ENCODE measurements at regions not wholly inside any gene's neighbourhood (a gene's known extent, or its start where the extent isn't known, plus 50 kb on each side); places are given as distances from the start of the nearest gene placed in this dataset.
"Not testable (repeated sequence)": the region's sequence is repeated elsewhere in the genome, so short reads cannot be mapped to it uniquely, and the experiment has no call there.

GRCh38 chr1:76687307-76688175, 179.7 kb upstream of the ST6GALNAC5 start:
- no peak for DNase-seq

- DNase-seq = no peak
Measured at GRCh38 chr1:76690766-76691165, 176.5 kb upstream of the ST6GALNAC5 start.

- no peak for DNase-seq
Measured at GRCh38 chr1:76695535-76695934, 171.7 kb upstream of the ST6GALNAC5 start.

GRCh38 chr1:76697361-76697760, 169.9 kb upstream of the ST6GALNAC5 start:
- DNase-seq = no peak

- not testable (repeated sequence) for DNase-seq
Measured at GRCh38 chr1:76699646-76700045, 167.6 kb upstream of the ST6GALNAC5 start.

- DNase-seq = not testable (repeated sequence)
Measured at GRCh38 chr1:76700200-76700599, 167.1 kb upstream of the ST6GALNAC5 start.

- DNase-seq = no peak
Measured at GRCh38 chr1:76705560-76705959, 161.7 kb upstream of the ST6GALNAC5 start.

GRCh38 chr1:76713535-76713934, 153.7 kb upstream of the ST6GALNAC5 start:
- DNase-seq = peak; percentile 23

- DNase-seq = no peak
Measured at GRCh38 chr1:76715474-76715873, 151.8 kb upstream of the ST6GALNAC5 start.

- no peak for DNase-seq
Measured at GRCh38 chr1:76723949-76724348, 143.3 kb upstream of the ST6GALNAC5 start.

GRCh38 chr1:76724816-76725215, 142.5 kb upstream of the ST6GALNAC5 start:
- no peak for DNase-seq

- no peak for DNase-seq
Measured at GRCh38 chr1:76725864-76726619, 141.2 kb upstream of the ST6GALNAC5 start.

- no peak for DNase-seq
Measured at GRCh38 chr1:76727520-76727919, 139.8 kb upstream of the ST6GALNAC5 start.

- DNase-seq = no peak
Measured at GRCh38 chr1:76729142-76729541, 138.1 kb upstream of the ST6GALNAC5 start.

GRCh38 chr1:76730027-76730426, 137.3 kb upstream of the ST6GALNAC5 start:
- no peak for DNase-seq

GRCh38 chr1:76738355-76738754, 128.9 kb upstream of the ST6GALNAC5 start:
- not testable (repeated sequence) for DNase-seq

GRCh38 chr1:76740956-76741355, 126.3 kb upstream of the ST6GALNAC5 start:
- DNase-seq = not testable (repeated sequence)

- no peak for DNase-seq
Measured at GRCh38 chr1:76744989-76745388, 122.3 kb upstream of the ST6GALNAC5 start.

GRCh38 chr1:76746206-76746605, 121.1 kb upstream of the ST6GALNAC5 start:
- DNase-seq = no peak

- no peak for DNase-seq
Measured at GRCh38 chr1:76754730-76755129, 112.5 kb upstream of the ST6GALNAC5 start.

- no peak for DNase-seq
Measured at GRCh38 chr1:76759171-76759860, 108.0 kb upstream of the ST6GALNAC5 start.

GRCh38 chr1:76759950-76760349, 107.3 kb upstream of the ST6GALNAC5 start:
- no peak for DNase-seq

- DNase-seq = no peak
Measured at GRCh38 chr1:76763738-76764137, 103.5 kb upstream of the ST6GALNAC5 start.

Measured in activated CD4-positive, alpha-beta T cell treated with anti-CD3 and anti-CD28 coated beads, Interleukin-2, Interleukin-6, amounts not matched to agents 100 ng/mL and 50 ng/mL, durations not matched to agents 16 hours and 8 hours (primary cell).